Stimulated activated CD4-positive, alpha-beta T cell treated with anti-CD3 and anti-CD28 coated beads, Interleukin-2, amount 100 ng/mL, for 24 hours (primary cell): ENCODE measurements at regions not wholly inside any gene's neighbourhood (a gene's known extent, or its start where the extent isn't known, plus 50 kb on each side); places are given as distances from the start of the nearest gene placed in this dataset.

Source experiments
- DNase-seq, 2 donors: peaks; one replicate each; pipeline ENCODE4 v3.0.0-alpha.2; 2020

- DNase-seq = no peak
Observed at GRCh38 chr1:164183854-164184635, 374.9 kb upstream of the PBX1 start.

GRCh38 chr1:164186881-164187280 is 372.1 kb upstream of the PBX1 start:
- no peak for DNase-seq

- DNase-seq = no peak
Observed at GRCh38 chr1:164188497-164188896, 370.5 kb upstream of the PBX1 start.

- DNase-seq = no peak
Observed at GRCh38 chr1:164191191-164191590, 367.8 kb upstream of the PBX1 start.

- DNase-seq = no peak
Observed at GRCh38 chr1:164210211-164210739, 348.7 kb upstream of the PBX1 start.

- DNase-seq = no peak
Observed at GRCh38 chr1:164223378-164223777, 335.6 kb upstream of the PBX1 start.

GRCh38 chr1:164225011-164225410 is 334.0 kb upstream of the PBX1 start:
- DNase-seq = no peak

GRCh38 chr1:164226977-164227376 is 332.0 kb upstream of the PBX1 start:
- DNase-seq = no peak

GRCh38 chr1:164228928-164229327 is 330.1 kb upstream of the PBX1 start:
- no peak for DNase-seq

GRCh38 chr1:164233149-164233548 is 325.8 kb upstream of the PBX1 start:
- DNase-seq = no peak

- no peak for DNase-seq
Observed at GRCh38 chr1:164240081-164240480, 318.9 kb upstream of the PBX1 start.

GRCh38 chr1:164250365-164250764 is 308.6 kb upstream of the PBX1 start:
- DNase-seq = no peak

GRCh38 chr1:164256456-164256855 is 302.5 kb upstream of the PBX1 start:
- no peak for DNase-seq

GRCh38 chr1:164261691-164262240 is 297.2 kb upstream of the PBX1 start:
- DNase-seq = no peak

GRCh38 chr1:164263540-164263939 is 295.4 kb upstream of the PBX1 start:
- no peak for DNase-seq

GRCh38 chr1:164265232-164265631 is 293.8 kb upstream of the PBX1 start:
- no peak for DNase-seq

GRCh38 chr1:164272156-164272555 is 286.8 kb upstream of the PBX1 start:
- DNase-seq = no peak

- no peak for DNase-seq
Observed at GRCh38 chr1:164296172-164296571, 262.8 kb upstream of the PBX1 start.

- no peak for DNase-seq
Observed at GRCh38 chr1:164308101-164308500, 250.9 kb upstream of the PBX1 start.

- DNase-seq = no peak
Observed at GRCh38 chr1:164310166-164310565, 248.8 kb upstream of the PBX1 start.

- DNase-seq = no peak
Observed at GRCh38 chr1:164311377-164311776, 247.6 kb upstream of the PBX1 start.

- DNase-seq = no peak
Observed at GRCh38 chr1:164320790-164321731, 237.9 kb upstream of the PBX1 start.

GRCh38 chr1:164325786-164326185 is 233.2 kb upstream of the PBX1 start:
- no peak for DNase-seq
